Keratinocyte (primary cell): ENCODE measurements at regions not wholly inside any gene's neighbourhood (a gene's known extent, or its start where the extent isn't known, plus 50 kb on each side); places are given as distances from the start of the nearest gene placed in this dataset.

ENCODE experiments used
- DNase-seq: peaks from one replicate; pipeline ENCODE4 v3.0.0-alpha.2; 2011; ENCODE audit warnings: low read depth, missing footprints, low spot score
- FAIRE-seq: peaks from 2 replicates; lab custom pipeline; 2011; peaks lifted over from hg19 to GRCh38; lab: Jason Lieb, UNC
- H2AFZ ChIP-seq: 2 replicates; pipeline ENCODE4 v1.6.0; 2012; ENCODE audit warnings: low read length, control low read depth, inconsistent platforms; ENCODE audit not compliant: control insufficient read depth
- H3K27ac ChIP-seq: 2 replicates; pipeline ENCODE4 v1.5.1; 2011; ENCODE audit warnings: low read length; ENCODE audit not compliant: control insufficient read depth, insufficient read depth
- H3K27me3 ChIP-seq: 3 replicates; pipeline ENCODE4 v1.6.0; 2011; ENCODE audit warnings: low read length; ENCODE audit not compliant: control insufficient read depth, insufficient read depth; ENCODE audit errors: extremely low read depth
- H3K36me3 ChIP-seq, 2 experiments: 2 replicates in 1 of 2; 3 replicates in 1 of 2; pipeline ENCODE4 v1.5.1; 2011; ENCODE audit warnings: low read length in 2 of 2, mild to moderate bottlenecking in 1 of 2; ENCODE audit not compliant: control insufficient read depth in 2 of 2, insufficient read depth in 2 of 2; ENCODE audit errors: extremely low read depth in 1 of 2
- H3K4me1 ChIP-seq: 3 replicates; pipeline ENCODE4 v1.5.1; 2011; ENCODE audit warnings: low read length; ENCODE audit not compliant: control insufficient read depth, insufficient read depth; ENCODE audit errors: extremely low read depth
- H3K4me2 ChIP-seq: 3 replicates; pipeline ENCODE4 v1.6.0; 2011; ENCODE audit warnings: low read depth, low read length; ENCODE audit not compliant: control insufficient read depth, insufficient read depth; ENCODE audit errors: extremely low read depth
- H3K4me3 ChIP-seq, 3 experiments: fragments of 200-600 bp in 1 of 3; sonication (generic) in 1 of 3; 2 replicates in 2 of 3; 3 replicates in 1 of 3; pipeline ENCODE4 v1.5.1; 2011 to 2016; ENCODE audit warnings: low read length in 3 of 3, mild to moderate bottlenecking in 3 of 3, control low read depth in 2 of 3, inconsistent platforms in 1 of 3, low read depth in 1 of 3, mixed read lengths in 1 of 3, mixed run types in 1 of 3, moderate library complexity in 1 of 3; ENCODE audit not compliant: control insufficient read depth in 2 of 3, insufficient read depth in 2 of 3; ENCODE audit errors: extremely low read depth in 1 of 3
- H3K79me2 ChIP-seq: 2 replicates; pipeline ENCODE4 v1.6.0; 2012; ENCODE audit warnings: low read length; ENCODE audit not compliant: control insufficient read depth, insufficient read depth
- H3K9ac ChIP-seq: 3 replicates; pipeline ENCODE4 v1.6.0; 2011; ENCODE audit warnings: low read length; ENCODE audit not compliant: control insufficient read depth, insufficient read depth; ENCODE audit errors: extremely low read depth
- H3K9me1 ChIP-seq: 3 replicates; pipeline ENCODE4 v1.6.0; 2011; ENCODE audit warnings: low read length; ENCODE audit not compliant: control insufficient read depth, insufficient read depth; ENCODE audit errors: extremely low read depth
- H3K9me3 ChIP-seq: 2 replicates; pipeline ENCODE4 v1.5.1; 2012; ENCODE audit warnings: low read depth, low read length; ENCODE audit not compliant: control insufficient read depth
- H4K20me1 ChIP-seq: 3 replicates; pipeline ENCODE4 v1.6.0; 2011; ENCODE audit warnings: low read length; ENCODE audit not compliant: control insufficient read depth, insufficient read depth; ENCODE audit errors: extremely low read depth
- CTCF ChIP-seq, 3 experiments: IDR thresholded peaks in 1 of 3; conservative IDR thresholded peaks in 1 of 3; optimal IDR thresholded peaks in 1 of 3; 2 replicates in 2 of 3; 3 replicates in 1 of 3; pipeline versions ENCODE3 to v1.5.1; 2011; ENCODE audit warnings: low read length in 3 of 3, mild to moderate bottlenecking in 3 of 3, moderate library complexity in 2 of 3, control low read depth in 1 of 3, inconsistent platforms in 1 of 3; ENCODE audit not compliant: insufficient read depth in 2 of 3; ENCODE audit errors: extremely low read depth in 1 of 3
- EZH2 ChIP-seq: IDR thresholded peaks from one replicate; pipeline ENCODE4 v1.6.1; 2012; ENCODE audit warnings: inconsistent platforms, mild to moderate bottlenecking, low read length, moderate library complexity
- dilution Hi-C: fragments of 300-500 bp; cut with MboI; formaldehyde crosslinking; loops from one replicate; pipeline ENCODE4 v1.7.0; 2020; ENCODE audit warnings: low sequenced_read_pairs; ENCODE audit not compliant: extremely low pct_ligation_motif_present

GRCh38 chr3:127489357-127489756 is 101.2 kb downstream of the TPRA1 start:
- Histone ChIP-seq H3K9me1 (no peaks in the 10 kb centered on the region), H3K4me1 (no peaks in the 10 kb centered on the region), H3K9ac (no peak overlapping the region), H3K36me3 (no peaks in the 10 kb centered on the region), H3K9me3 (no peaks in the 10 kb centered on the region), H3K79me2 (no peaks in the 10 kb centered on the region), H3K27me3 (peaks cover 7% of the 10 kb centered on the region), H3K4me3 (no peak overlapping the region), H3K27ac (no peak overlapping the region), H4K20me1 (no peaks in the 10 kb centered on the region), H3K4me2 (no peak overlapping the region), H2AFZ (no peak overlapping the region)
- dilution Hi-C loops = no loop called here
- TF ChIP-seq EZH2 (no peak), CTCF (optimal IDR thresholded peaks at IDR 0.05 in 1 of 3, IDR thresholded peaks at IDR 0.05 in 1 of 3, conservative IDR thresholded peaks at IDR 0.05 in 1 of 3; ENCODE audit: extremely low read depth in 1 of 3, insufficient read depth in 2 of 3, low read length in 3 of 3) (no peak)
- FAIRE-seq (no peak), DNase-seq (no peak)

- H3K36me3 ChIP-seq = no peaks in the 10 kb centered on the region
- H3K4me3 ChIP-seq = no peak overlapping the region
- FAIRE-seq (no peak), DNase-seq (no peak)
- H3K79me2 ChIP-seq = no peaks in the 10 kb centered on the region
- no peaks in the 10 kb centered on the region for H3K4me1 ChIP-seq
- H2AFZ ChIP-seq = no peak overlapping the region
- H4K20me1 ChIP-seq = no peaks in the 10 kb centered on the region
- dilution Hi-C loops = no loop called here
- H3K9ac ChIP-seq = no peak overlapping the region
- peaks cover 7% of the 10 kb centered on the region for H3K27me3 ChIP-seq
- H3K9me3 ChIP-seq = no peaks in the 10 kb centered on the region
- no peaks in the 10 kb centered on the region for H3K9me1 ChIP-seq
- TF ChIP-seq CTCF (optimal IDR thresholded peaks at IDR 0.05 in 1 of 3, IDR thresholded peaks at IDR 0.05 in 1 of 3, conservative IDR thresholded peaks at IDR 0.05 in 1 of 3; ENCODE audit: extremely low read depth in 1 of 3, insufficient read depth in 2 of 3, low read length in 3 of 3) (no peak), EZH2 (no peak)
- no peak overlapping the region for H3K4me2 ChIP-seq
- H3K27ac ChIP-seq = no peak overlapping the region
These were observed 101.8 kb downstream of the TPRA1 start for GRCh38 chr3:127488740-127489139.
